ENCODE measurements at regions not wholly inside any gene's neighbourhood (a gene's known extent, or its start where the extent isn't known, plus 50 kb on each side); places are given as distances from the start of the nearest gene placed in this dataset.
"Not testable (repeated sequence)": the region's sequence is repeated elsewhere in the genome, so short reads cannot be mapped to it uniquely, and the experiment has no call there.

GRCh38 chr4:159410076-159410777, 307.3 kb downstream of the RAPGEF2 start:
- DNase-seq = no peak

GRCh38 chr4:159410891-159411290, 308.0 kb downstream of the RAPGEF2 start:
- no peak for DNase-seq

GRCh38 chr4:159413306-159413943, 310.5 kb downstream of the RAPGEF2 start:
- DNase-seq = no peak

GRCh38 chr4:159414305-159414704, 311.4 kb downstream of the RAPGEF2 start:
- DNase-seq = no peak

- DNase-seq = no peak
These were observed 313.2 kb downstream of the RAPGEF2 start for GRCh38 chr4:159416073-159416472.

- DNase-seq = no peak
These were observed 314.1 kb downstream of the RAPGEF2 start for GRCh38 chr4:159416996-159417395.

- DNase-seq = no peak
These were observed 317.5 kb downstream of the RAPGEF2 start for GRCh38 chr4:159420162-159421057.

- not testable (repeated sequence) for DNase-seq
These were observed 318.2 kb downstream of the RAPGEF2 start for GRCh38 chr4:159421058-159421419.

- no peak for DNase-seq
These were observed 319.1 kb downstream of the RAPGEF2 start for GRCh38 chr4:159422019-159422418.

GRCh38 chr4:159422626-159423025, 319.7 kb downstream of the RAPGEF2 start:
- no peak for DNase-seq

GRCh38 chr4:159425737-159426305, 322.9 kb downstream of the RAPGEF2 start:
- DNase-seq = no peak

- DNase-seq = no peak
These were observed 325.4 kb downstream of the RAPGEF2 start for GRCh38 chr4:159428293-159428692.

- DNase-seq = no peak
These were observed 326.3 kb downstream of the RAPGEF2 start for GRCh38 chr4:159428975-159429692.

- DNase-seq = no peak
These were observed 326.8 kb downstream of the RAPGEF2 start for GRCh38 chr4:159429693-159430035.

- no peak for DNase-seq
These were observed 328.0 kb downstream of the RAPGEF2 start for GRCh38 chr4:159430896-159431295.

GRCh38 chr4:159432436-159432835, 329.6 kb downstream of the RAPGEF2 start:
- no peak for DNase-seq

GRCh38 chr4:159433337-159433736, 330.5 kb downstream of the RAPGEF2 start:
- DNase-seq = no peak

- no peak for DNase-seq
These were observed 331.4 kb downstream of the RAPGEF2 start for GRCh38 chr4:159434114-159434870.

GRCh38 chr4:159434871-159435241, 332.0 kb downstream of the RAPGEF2 start:
- DNase-seq = no peak

- no peak for DNase-seq
These were observed 332.7 kb downstream of the RAPGEF2 start for GRCh38 chr4:159435561-159436023.

- no peak for DNase-seq
These were observed 341.1 kb downstream of the RAPGEF2 start for GRCh38 chr4:159443975-159444374.

GRCh38 chr4:159444678-159445077, 341.8 kb downstream of the RAPGEF2 start:
- no peak for DNase-seq
